Testis (tissue), 2 donors: ENCODE measurements at regions not wholly inside any gene's neighbourhood (a gene's known extent, or its start where the extent isn't known, plus 50 kb on each side); places are given as distances from the start of the nearest gene placed in this dataset.
"Not testable (repeated sequence)": the region's sequence is repeated elsewhere in the genome, so short reads cannot be mapped to it uniquely, and the experiment has no call there.

Experiments
- DNase-seq: peaks from one replicate; pipeline ENCODE4 v3.0.0-alpha.2; 2019
- H3K27ac ChIP-seq, 2 donors: fragments of 200-600 bp; sonication (generic); one replicate each; pipeline ENCODE4 v1.5.1; 2019
- H3K27me3 ChIP-seq: fragments of 200-600 bp; sonication (generic); one replicate; pipeline ENCODE4 v1.5.1; 2019
- H3K36me3 ChIP-seq: fragments of 200-600 bp; sonication (generic); one replicate; pipeline ENCODE4 v1.5.1; 2017; ENCODE audit warnings: low read depth; ENCODE audit errors: missing control alignments
- H3K4me1 ChIP-seq: fragments of 200-600 bp; sonication (generic); one replicate; pipeline ENCODE4 v1.5.1; 2019
- H3K4me3 ChIP-seq, 2 donors: fragments of 200-600 bp; sonication (generic); one replicate each; pipeline ENCODE4 v1.5.1; 2017 to 2019
- H3K9me3 ChIP-seq: fragments of 200-600 bp; sonication (generic); one replicate; pipeline ENCODE4 v1.5.1; 2017
- POLR2A ChIP-seq: fragments of 450-650 bp; IDR thresholded peaks from one replicate; pipeline ENCODE4 v1.6.1; 2017; ENCODE audit warnings: antibody characterized with exemption, mild to moderate bottlenecking, moderate library complexity
- WGBS, 2 donors: methylation state at CpG; one replicate each; pipeline ENCODE4 v1.1.5; 2018; 5-methylcytosine and 5-hydroxymethylcytosine counted together
- intact Hi-C: fragments of 100-400 bp; cut with DNase I; formaldehyde crosslinking; loops from one replicate; pipeline ENCODE4 v1.15.1; 2023; ENCODE audit warnings: low total_unique reads
- TF ChIP-seq, protein P1 (sequence below), 3 experiments: fragments of 450-650 bp in 2 of 3; fragments of 200-600 bp in 1 of 3; sonication (generic) in 1 of 3; IDR thresholded peaks; one replicate each; pipeline ENCODE4 v1.5.1; 2016 to 2019; ENCODE audit warnings: antibody characterized with exemption in 3 of 3, mild to moderate bottlenecking in 2 of 3, moderate library complexity in 1 of 3

DNA sequence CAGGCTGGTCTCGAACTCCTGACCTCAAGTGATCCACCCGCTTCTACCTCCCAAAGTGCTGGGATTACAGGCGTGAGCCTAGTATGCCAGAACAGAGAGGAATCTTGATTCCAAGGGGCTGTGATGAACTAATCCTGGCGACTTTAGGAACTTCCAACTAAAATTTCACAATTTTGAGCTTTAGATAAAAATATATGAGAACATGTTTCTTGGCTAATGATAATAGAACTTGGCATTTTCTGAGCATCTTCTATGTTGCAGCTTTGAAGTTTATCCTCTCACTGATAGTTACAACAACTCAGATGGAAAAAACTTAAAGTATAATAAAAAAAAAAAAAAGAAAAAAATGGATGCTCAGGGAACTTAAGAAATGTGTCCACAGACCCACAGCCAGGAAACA lies 69.8 kb upstream of the WSCD1 start:
- WGBS, 2 donors = 63 to 74% methylated on average over 4 of the region's 4 CpGs
- Histone ChIP-seq H3K27ac (no peak overlapping the region), H3K4me3 (no peak overlapping the region), H3K36me3 (no peaks in the 10 kb centered on the region), H3K27me3 (no peaks in the 10 kb centered on the region), H3K4me1 (no peaks in the 10 kb centered on the region), H3K9me3 (no peaks in the 10 kb centered on the region)
- intact Hi-C loops = no loop called here
- TF ChIP-seq, protein P1, sequence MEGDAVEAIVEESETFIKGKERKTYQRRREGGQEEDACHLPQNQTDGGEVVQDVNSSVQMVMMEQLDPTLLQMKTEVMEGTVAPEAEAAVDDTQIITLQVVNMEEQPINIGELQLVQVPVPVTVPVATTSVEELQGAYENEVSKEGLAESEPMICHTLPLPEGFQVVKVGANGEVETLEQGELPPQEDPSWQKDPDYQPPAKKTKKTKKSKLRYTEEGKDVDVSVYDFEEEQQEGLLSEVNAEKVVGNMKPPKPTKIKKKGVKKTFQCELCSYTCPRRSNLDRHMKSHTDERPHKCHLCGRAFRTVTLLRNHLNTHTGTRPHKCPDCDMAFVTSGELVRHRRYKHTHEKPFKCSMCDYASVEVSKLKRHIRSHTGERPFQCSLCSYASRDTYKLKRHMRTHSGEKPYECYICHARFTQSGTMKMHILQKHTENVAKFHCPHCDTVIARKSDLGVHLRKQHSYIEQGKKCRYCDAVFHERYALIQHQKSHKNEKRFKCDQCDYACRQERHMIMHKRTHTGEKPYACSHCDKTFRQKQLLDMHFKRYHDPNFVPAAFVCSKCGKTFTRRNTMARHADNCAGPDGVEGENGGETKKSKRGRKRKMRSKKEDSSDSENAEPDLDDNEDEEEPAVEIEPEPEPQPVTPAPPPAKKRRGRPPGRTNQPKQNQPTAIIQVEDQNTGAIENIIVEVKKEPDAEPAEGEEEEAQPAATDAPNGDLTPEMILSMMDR (IDR thresholded peaks at IDR 0.05) = no peak
- TF ChIP-seq POLR2A = no peak
- DNase-seq = no peak

DNA sequence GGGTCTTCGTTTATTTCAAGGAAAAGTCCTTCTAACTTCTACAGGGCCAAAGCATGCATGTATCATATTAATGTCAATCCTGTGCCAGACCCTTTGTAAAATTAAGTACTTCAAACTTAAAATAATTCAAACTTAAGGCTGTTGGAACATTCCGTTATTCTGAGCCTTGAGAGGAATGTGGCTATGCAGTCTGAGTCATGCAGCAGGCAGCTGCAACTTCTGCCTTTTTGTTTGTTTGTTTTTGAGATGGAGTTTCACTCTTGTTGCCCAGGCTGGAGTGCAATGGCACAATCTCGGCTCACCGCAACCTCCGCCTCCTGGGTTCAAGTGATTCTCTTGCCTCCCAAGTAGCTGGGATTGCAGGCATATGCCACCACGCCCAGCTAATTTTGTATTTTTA lies 67.0 kb upstream of the WSCD1 start:
- H3K36me3 ChIP-seq, H3K9me3 ChIP-seq, H3K4me3 ChIP-seq, intact Hi-C loops, H3K4me1 ChIP-seq, H3K27me3 ChIP-seq, DNase-seq, H3K27ac ChIP-seq: not testable (repeated sequence)
- 46 to 66% methylated on average over 6 of the region's 6 CpGs for WGBS, 2 donors

DNA sequence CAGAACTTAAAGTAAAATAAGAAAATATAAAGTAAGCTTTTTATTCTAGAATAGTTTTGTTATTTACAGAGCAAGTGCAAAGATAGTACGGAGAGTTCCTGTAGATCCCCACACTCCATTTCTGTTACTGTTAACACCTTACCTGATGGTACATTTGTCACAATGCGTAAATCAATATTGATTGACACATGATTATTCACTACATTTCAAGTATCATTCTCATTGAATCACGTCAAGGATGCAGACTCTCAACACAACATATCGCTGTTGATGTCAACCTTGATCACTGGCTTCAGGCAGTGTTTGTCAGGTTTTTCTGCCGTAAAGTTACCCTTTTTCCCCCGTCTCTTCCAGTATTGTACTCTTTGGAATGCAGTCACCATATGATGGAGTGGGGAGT lies 64.2 kb upstream of the WSCD1 start:
- intact Hi-C loops = no loop called here
- 74 to 92% methylated on average over 6 of the region's 6 CpGs for WGBS, 2 donors
- H3K4me3 ChIP-seq = no peak overlapping the region
- TF ChIP-seq POLR2A = no peak
- TF ChIP-seq, protein P1 (IDR thresholded peaks at IDR 0.05) = no peak
- H3K9me3 ChIP-seq = no peaks in the 10 kb centered on the region
- no peaks in the 10 kb centered on the region for H3K36me3 ChIP-seq
- no peak for DNase-seq
- no peak overlapping the region for H3K27ac ChIP-seq
- H3K27me3 ChIP-seq = no peaks in the 10 kb centered on the region
- H3K4me1 ChIP-seq = no peaks in the 10 kb centered on the region

DNA sequence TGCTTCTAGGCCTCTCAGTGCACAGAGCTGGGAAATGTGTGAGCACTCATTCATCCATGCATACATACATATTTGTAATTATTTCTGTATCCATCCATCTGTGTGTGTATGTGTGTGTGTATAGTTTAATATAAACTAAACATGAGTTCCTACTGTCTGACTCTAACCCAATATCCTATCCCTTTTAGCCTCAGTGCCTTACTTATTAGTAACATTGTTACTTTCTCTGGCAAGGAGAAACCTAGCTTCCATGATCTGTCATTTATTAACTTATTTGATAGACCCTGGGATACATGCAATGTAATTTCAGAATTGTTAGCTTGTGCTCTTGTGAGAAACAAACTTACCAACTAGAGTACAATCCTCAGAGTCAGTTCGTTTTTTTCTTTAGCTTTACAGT lies 59.0 kb upstream of the WSCD1 start:
- TF ChIP-seq, protein P1 (IDR thresholded peaks at IDR 0.05) = no peak
- TF ChIP-seq POLR2A = no peak
- WGBS, 2 donors = 42 to 44% methylated on average over 1 of the region's 1 CpG

DNA sequence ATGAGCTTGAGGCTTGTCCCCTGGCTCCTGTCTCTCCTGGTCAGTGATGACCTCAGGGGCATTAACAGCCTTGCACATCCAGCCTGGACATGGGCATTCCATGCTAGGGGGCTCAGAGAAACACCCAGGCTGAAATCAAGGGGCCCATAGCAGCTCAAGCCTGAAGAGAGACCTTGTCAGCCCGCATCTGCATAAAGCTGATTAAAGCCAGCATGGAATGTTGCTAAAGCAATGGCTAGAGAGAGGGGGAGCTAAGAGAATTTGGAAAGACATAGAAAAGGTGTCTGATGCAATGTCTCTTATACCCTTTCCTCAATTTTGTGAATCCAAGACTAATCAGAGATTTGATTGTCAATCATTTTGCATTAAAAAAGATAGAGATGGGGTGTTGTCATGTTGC lies 51.4 kb upstream of the WSCD1 start:
- Histone ChIP-seq H3K36me3 (no peaks in the 10 kb centered on the region), H3K9me3 (no peaks in the 10 kb centered on the region), H3K27me3 (no peaks in the 10 kb centered on the region), H3K4me3 (no peak overlapping the region), H3K27ac (no peak overlapping the region), H3K4me1 (no peaks in the 10 kb centered on the region)
- 63 to 77% methylated on average over 1 of the region's 1 CpG for WGBS, 2 donors
- intact Hi-C loops = no loop called here
- TF ChIP-seq, protein P1 (IDR thresholded peaks at IDR 0.05) = no peak
- no peak for TF ChIP-seq POLR2A
- DNase-seq = no peak

More for the DNA sequence above, 59.0 kb upstream of the WSCD1 start:
- Histone ChIP-seq H3K36me3 (no peaks in the 10 kb centered on the region), H3K9me3 (no peaks in the 10 kb centered on the region), H3K27ac (no peak overlapping the region), H3K27me3 (no peaks in the 10 kb centered on the region), H3K4me3 (no peak overlapping the region), H3K4me1 (no peaks in the 10 kb centered on the region)
- intact Hi-C loops = no loop called here
- DNase-seq = no peak
